HG02588 (cell line): ENCODE measurements at regions not wholly inside any gene's neighbourhood (a gene's known extent, or its start where the extent isn't known, plus 50 kb on each side); places are given as distances from the start of the nearest gene placed in this dataset.

Experiments
- ATAC-seq: cut with Tn5 transposase; IDR thresholded peaks from one replicate; pipeline ENCODE4 v1.9.1; 2021; ENCODE audit warnings: mild to moderate bottlenecking, moderate library complexity; ENCODE audit not compliant: unreplicated experiment

GRCh38 chr2:193973781-193974180 lies 1683.2 kb upstream of the SLC39A10 start:
- ATAC-seq: no peak

GRCh38 chr2:193966590-193966989 lies 1690.4 kb upstream of the SLC39A10 start:
- ATAC-seq: no peak

GRCh38 chr2:193965263-193965662 lies 1691.8 kb upstream of the SLC39A10 start:
- ATAC-seq: no peak

GRCh38 chr2:193963472-193964119 lies 1693.4 kb upstream of the SLC39A10 start:
- no peak for ATAC-seq

- no peak for ATAC-seq
Measured at GRCh38 chr2:193946806-193947205, 1710.2 kb upstream of the SLC39A10 start.

GRCh38 chr2:193943406-193943960 lies 1713.5 kb upstream of the SLC39A10 start:
- ATAC-seq: no peak

GRCh38 chr2:193935114-193935513 lies 1721.9 kb upstream of the SLC39A10 start:
- no peak for ATAC-seq

GRCh38 chr2:193929131-193929530 lies 1727.9 kb upstream of the SLC39A10 start:
- no peak for ATAC-seq

GRCh38 chr2:193907561-193907960 lies 1712.8 kb upstream of the TMEFF2 start:
- no peak for ATAC-seq

GRCh38 chr2:193900292-193900691 lies 1705.6 kb upstream of the TMEFF2 start:
- no peak for ATAC-seq

- ATAC-seq: no peak
Measured at GRCh38 chr2:193895226-193895625, 1700.5 kb upstream of the TMEFF2 start.

- ATAC-seq: no peak
Measured at GRCh38 chr2:193894081-193894480, 1699.3 kb upstream of the TMEFF2 start.

- ATAC-seq: peak; percentile 44
Measured at GRCh38 chr2:193891023-193891422, 1696.3 kb upstream of the TMEFF2 start.

- ATAC-seq: no peak
Measured at GRCh38 chr2:193885419-193885818, 1690.7 kb upstream of the TMEFF2 start.

- ATAC-seq: no peak
Measured at GRCh38 chr2:193883820-193884219, 1689.1 kb upstream of the TMEFF2 start.

GRCh38 chr2:193876980-193877379 lies 1682.2 kb upstream of the TMEFF2 start:
- no peak for ATAC-seq

GRCh38 chr2:193869564-193869963 lies 1674.8 kb upstream of the TMEFF2 start:
- ATAC-seq: no peak

- ATAC-seq: no peak
Measured at GRCh38 chr2:193868833-193869232, 1674.1 kb upstream of the TMEFF2 start.

- ATAC-seq: no peak
Measured at GRCh38 chr2:193868132-193868531, 1673.4 kb upstream of the TMEFF2 start.

- ATAC-seq: no peak
Measured at GRCh38 chr2:193867454-193867853, 1672.7 kb upstream of the TMEFF2 start.

- ATAC-seq: no peak
Measured at GRCh38 chr2:193861557-193861956, 1666.8 kb upstream of the TMEFF2 start.

- ATAC-seq: no peak
Measured at GRCh38 chr2:193847991-193848390, 1653.3 kb upstream of the TMEFF2 start.

GRCh38 chr2:193847130-193847529 lies 1652.4 kb upstream of the TMEFF2 start:
- no peak for ATAC-seq
